DMS153 treated with DMSO at 0.1 percent for 48 hours (cell line): ENCODE measurements at regions not wholly inside any gene's neighbourhood (a gene's known extent, or its start where the extent isn't known, plus 50 kb on each side); places are given as distances from the start of the nearest gene placed in this dataset.

Experiments used
- DNase-seq: peaks from one replicate; lab custom pipeline; 2025; ENCODE audit not compliant: unreplicated experiment; lab: John Stamatoyannopoulos, UW

GRCh38 chr12:77433799-77434198 lies 368.4 kb upstream of the E2F7 start:
- no peak for DNase-seq

GRCh38 chr12:77429426-77429825 lies 364.1 kb upstream of the E2F7 start:
- no peak for DNase-seq

DNA sequence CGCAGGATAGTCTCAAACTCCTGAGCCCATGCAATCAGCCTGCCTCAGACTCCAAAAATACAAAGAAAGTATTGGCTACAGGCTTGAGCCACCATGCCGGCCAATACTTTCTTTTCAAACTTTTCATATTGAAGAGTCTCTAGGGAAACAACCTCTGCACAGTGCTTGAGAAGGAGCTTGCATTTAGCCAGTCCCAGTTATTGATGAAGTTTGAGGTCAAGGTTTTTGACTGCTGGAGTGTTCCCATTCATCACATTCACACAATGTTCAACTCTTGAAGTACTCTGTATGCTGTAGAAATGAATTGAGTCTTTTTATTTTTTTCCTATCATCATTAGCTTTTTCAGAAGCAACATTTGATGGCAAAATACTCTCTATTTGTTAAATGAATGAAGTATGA lies 355.8 kb upstream of the E2F7 start:
- DNase-seq: no peak

GRCh38 chr12:77409551-77409950 lies 344.2 kb upstream of the E2F7 start:
- no peak for DNase-seq

DNA sequence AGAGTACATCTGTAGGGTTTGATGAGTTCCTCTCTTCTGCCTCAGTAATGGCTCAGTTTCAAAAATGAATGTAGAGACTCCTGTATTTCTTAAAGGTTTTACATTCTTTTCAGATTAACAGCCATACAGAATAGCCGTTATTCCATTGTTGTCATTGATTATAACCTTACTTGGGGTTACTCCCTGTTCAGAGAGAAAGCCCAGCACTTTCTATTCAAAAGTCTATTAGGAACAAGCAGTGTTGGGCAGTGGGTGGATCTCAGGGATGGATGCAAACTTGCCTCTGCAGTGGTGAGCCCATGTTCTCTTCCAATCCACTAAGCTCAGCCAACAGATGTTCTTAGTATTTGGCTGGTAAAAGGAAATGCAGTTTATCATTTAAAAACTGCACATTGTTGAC lies 342.6 kb upstream of the E2F7 start:
- no peak for DNase-seq

GRCh38 chr12:77406219-77406905 lies 341.0 kb upstream of the E2F7 start:
- DNase-seq: no peak

GRCh38 chr12:77402716-77403115 lies 337.3 kb upstream of the E2F7 start:
- DNase-seq: no peak

DNA sequence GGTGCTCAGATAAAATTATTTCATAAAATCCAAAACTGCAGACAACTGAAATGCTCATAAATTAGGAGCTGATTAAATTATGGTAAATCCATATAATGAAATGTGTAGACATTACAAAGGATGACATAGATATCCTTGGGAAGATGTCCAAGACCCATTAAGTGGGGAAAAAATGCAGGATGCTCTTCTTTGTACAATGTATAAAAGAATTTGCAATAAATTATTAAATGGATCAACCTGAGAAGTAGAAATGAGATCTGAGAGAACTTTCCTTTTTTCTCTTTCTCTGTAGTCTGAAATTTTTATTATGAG lies 336.4 kb upstream of the E2F7 start:
- DNase-seq: no peak

DNA sequence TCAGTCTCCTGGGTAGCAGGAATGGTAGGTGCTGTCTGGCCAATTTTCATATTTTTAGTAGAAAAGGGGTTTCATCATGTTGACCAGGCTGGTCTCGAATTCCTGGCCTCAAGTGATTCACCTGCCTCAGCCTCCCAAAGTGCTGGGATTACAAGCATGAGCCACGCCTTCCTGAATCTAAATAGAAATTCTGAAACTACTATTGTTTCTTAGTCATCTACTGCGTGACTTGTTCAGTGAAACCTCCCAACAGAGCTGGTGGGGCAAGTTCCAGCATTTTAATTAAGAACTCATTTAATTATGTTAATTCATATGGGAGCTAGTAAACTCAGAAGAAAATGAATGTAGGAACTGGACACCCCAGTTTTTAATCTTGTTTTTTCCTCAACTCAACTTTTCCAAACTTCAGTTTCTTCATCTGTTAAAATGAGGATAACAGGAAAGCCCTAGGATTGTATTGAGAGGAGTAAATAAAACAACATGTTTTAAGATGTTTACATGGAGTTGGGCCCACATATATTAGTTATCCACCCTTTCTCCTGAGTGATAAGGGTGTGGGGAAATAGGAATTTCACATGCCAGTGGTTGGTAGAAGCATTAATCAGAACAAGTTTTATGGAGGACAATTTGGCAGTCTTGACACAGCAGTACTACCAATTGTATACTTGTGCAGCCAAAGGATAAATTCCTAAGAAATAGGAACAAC lies 335.8 kb upstream of the E2F7 start:
- DNase-seq: no peak

DNA sequence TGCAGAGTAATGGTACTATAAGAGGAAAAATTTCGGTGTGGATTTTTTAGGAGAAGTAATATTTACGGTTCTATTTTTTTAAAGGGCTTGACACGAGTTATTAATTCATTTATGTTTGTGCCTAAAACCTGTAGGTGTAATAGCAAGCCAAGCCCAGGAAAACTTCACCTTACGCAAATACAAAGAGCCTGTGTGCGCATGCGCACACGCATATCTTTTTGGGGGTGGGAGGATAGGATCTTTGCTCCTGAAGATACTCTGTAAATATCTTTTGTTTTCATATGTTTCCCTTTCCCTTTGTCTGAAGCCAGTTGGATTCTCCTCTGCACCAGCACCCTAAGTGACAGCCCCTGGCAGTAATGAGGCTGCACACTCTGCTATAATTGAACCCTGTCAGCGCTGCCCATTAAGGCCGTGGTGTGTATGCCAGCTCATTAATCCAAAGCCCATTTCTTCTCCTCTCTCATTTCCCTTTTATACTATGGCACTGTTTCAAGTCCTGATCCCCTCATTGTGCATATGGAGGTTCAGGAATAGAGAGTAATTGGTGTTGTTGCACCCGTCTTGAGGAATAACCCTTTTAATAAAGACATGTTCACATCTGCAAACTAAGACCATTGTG lies 327.2 kb upstream of the E2F7 start:
- DNase-seq: no peak

GRCh38 chr12:77388445-77389265 lies 323.3 kb upstream of the E2F7 start:
- DNase-seq: no peak

- DNase-seq: no peak
Observed at GRCh38 chr12:77387671-77388070, 322.3 kb upstream of the E2F7 start.

DNA sequence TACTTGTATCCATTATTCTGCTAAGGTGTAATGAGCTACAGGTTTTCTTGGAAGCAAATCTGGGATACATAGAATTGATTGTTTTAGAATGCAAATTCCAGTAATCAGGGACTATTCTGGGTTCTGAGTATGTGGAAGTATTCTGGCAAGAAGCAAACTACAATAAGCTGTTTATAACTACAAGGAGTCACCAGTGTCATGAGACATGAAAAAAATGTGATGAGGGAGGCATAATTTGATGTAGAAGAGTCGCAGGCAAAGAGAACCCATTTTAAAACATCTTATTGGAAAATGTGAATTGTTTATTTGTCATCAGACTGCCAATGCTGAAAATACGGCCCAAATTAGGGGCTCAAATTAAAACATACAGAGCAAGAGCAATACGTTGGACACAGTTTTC lies 321.8 kb upstream of the E2F7 start:
- DNase-seq: no peak

DNA sequence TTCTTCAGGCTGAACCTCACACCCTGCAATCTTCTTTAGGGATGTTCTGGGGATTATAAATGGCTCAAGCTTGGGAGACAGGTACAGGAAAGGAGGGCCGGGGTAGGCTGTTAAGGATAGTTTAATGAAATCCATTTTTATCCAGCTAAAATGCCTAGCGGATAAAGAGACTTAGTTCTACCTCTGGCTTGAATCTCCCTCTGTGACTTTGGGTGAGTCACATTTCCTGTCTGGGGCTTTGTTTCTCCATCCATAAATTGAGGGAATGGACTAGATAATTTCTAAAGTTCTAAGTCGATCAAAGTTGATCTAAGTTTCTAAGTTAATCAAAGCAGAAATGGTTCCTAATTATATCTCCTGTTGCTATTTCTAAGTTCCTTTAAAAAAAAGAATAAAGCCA lies 319.6 kb upstream of the E2F7 start:
- DNase-seq: no peak

DNA sequence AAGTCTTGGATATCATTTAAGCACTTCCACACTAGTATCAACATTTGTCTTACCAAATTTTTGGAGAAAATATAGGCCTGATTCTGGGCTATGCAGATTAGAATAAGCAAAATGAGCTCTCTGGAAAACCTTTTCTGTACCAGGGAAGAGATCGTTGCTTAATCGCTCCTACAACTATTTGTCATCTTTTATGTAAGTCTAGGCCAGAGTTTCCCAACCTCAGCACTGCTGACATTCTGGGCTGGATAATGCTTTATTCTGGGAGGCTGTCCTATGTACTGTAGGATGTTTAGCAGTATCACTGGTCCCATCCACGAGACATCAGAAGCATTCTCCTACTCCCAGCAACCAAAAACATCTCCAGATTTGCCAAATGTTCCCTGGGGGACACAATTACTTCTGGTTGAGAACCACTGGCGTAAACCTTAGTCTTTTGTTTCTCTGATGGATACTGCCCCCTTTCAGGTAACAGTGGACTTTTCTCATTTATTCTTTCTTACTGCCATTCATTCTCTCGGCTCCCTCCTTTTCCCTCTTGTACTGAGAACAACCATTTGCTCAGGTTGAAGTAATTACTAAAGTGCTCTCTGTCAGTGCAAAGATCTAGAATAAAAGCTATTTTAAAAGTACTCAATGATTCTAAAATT lies 316.9 kb upstream of the E2F7 start:
- DNase-seq: no peak

GRCh38 chr12:77377622-77378021 lies 312.3 kb upstream of the E2F7 start:
- DNase-seq: no peak

- DNase-seq: no peak
Observed at GRCh38 chr12:77377116-77377515, 311.7 kb upstream of the E2F7 start.

DNA sequence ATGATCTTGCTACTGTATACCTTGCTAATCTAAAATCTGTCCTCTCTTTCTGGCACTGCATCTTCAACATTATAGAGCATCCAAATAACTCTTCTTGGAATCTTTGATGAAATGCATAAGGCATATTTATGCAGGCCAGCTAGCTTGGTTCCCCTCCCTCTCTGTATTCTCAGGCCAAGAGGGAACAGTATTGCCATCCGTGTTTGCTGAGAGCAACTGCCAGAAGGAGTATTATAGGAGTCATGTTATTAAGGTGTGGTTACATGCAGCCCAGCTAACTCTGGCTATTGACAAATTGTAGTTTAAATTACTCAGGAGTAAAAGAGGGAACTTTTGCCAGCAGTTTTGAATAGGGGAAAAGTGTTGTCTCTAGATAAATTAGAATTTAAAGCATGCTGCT lies 309.3 kb upstream of the E2F7 start:
- DNase-seq: no peak

DNA sequence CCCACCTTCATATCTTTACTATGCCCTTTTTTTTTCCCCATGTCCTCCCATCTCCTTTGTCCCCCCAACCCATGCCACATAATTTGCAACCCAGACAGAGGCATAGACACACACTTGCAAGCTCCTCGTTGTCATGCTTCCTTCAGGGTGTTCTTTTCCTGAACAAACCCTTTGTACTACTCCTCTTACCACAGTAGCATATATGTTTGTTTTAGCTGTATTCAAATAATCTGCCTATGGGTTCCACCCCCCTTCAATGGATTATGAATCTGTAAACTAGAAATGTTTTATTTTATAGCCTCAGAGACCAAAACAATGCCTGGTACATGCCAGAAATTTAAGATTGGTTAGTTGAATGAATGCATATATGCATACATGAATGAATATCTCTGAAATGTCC lies 307.1 kb upstream of the E2F7 start:
- DNase-seq: no peak

DNA sequence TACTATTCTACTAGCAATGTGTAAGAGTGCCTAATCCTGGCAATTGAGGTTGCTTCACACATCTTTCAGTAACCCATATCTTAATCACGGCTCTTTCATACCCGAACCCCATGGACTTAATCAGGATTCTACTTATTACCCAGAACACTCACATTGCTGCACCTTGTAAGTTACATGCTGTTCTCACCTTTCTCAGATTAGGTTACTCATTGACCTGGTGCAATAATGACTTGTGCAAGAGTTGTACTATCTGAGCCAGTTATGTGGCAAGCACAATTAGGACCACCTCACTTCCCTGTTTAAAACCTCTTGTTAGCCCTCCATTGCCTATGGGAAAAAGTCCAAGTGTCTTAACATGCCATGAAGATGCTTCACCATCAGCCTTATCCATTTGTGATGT lies 306.7 kb upstream of the E2F7 start:
- DNase-seq: no peak

GRCh38 chr12:77368379-77368778 lies 303.0 kb upstream of the E2F7 start:
- DNase-seq: no peak
